ENCODE measurements at regions not wholly inside any gene's neighbourhood (a gene's known extent, or its start where the extent isn't known, plus 50 kb on each side); places are given as distances from the start of the nearest gene placed in this dataset.

DNA sequence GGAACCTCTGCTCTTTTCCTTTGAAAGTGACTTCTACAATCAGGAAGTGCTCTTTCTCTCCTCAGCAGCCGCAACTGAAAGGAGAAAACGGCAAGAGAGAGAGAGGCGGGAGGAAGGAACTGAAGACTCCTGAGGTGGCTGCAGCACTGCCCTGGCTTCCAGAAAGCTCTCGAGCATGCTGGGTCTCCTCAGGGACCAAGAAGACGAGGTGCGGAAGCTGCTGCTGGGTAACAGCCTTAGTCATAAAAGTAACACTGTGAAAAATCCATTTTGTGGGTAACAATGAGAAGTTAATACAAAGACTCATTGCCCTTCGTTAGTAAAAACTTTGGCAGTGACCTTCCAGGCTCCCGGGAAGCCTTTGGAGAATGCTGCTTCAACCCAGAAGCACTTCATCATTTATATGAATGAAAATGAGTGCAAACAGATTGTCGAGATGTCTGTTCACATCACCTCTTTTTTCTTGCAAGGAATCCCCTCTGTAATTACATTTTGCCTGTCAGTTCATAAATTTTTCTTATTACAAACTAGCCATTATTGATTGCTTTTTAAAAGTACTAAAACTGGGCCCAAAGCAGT is 473.4 kb downstream of the SOX6 start:
- DNase-seq (ENCODE audit: low read depth), result no peak

DNA sequence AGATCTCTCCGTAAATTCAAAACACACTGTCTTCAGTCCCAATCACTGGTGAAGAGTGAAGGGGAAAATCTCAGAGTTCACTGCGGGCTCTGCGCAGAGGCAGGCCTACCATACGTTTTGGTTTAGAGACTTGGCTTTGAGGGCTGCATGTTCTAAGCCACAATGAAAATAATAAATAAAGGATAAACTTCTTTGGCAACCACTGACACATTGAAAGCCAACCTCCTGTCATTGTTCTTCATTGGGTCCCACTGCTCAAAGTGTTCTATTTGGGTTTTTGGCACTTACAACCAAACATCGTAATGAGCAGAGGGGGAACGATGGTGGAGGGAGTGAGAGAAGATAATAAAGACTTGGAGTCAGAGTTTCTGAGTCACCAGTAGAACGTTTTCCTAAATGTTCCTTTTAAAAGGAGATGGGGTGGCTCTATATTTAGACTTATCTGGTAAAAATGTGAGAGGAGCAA is 472.9 kb downstream of the SOX6 start:
- DNase-seq (ENCODE audit: low read depth), result no peak

DNA sequence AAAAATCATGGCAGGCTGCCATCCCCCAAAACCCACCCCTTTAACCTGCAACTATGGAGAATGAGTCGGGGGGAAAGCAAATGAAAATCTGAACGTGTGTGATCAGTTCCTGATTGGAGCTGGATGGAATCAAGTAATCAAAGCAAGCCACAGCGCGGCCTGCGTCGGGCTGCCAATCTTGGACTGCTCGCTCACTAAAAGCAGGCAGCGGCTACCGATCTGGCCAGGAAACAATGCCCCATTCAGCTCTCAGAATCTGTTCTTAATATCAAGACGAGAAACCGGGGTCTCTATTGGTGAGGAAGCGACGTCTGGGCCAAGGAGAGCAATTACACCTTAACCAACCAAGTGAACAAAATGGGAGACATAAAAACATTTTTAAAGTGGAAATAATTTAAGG is 472.2 kb downstream of the SOX6 start:
- DNase-seq (ENCODE audit: low read depth), result no peak

DNA sequence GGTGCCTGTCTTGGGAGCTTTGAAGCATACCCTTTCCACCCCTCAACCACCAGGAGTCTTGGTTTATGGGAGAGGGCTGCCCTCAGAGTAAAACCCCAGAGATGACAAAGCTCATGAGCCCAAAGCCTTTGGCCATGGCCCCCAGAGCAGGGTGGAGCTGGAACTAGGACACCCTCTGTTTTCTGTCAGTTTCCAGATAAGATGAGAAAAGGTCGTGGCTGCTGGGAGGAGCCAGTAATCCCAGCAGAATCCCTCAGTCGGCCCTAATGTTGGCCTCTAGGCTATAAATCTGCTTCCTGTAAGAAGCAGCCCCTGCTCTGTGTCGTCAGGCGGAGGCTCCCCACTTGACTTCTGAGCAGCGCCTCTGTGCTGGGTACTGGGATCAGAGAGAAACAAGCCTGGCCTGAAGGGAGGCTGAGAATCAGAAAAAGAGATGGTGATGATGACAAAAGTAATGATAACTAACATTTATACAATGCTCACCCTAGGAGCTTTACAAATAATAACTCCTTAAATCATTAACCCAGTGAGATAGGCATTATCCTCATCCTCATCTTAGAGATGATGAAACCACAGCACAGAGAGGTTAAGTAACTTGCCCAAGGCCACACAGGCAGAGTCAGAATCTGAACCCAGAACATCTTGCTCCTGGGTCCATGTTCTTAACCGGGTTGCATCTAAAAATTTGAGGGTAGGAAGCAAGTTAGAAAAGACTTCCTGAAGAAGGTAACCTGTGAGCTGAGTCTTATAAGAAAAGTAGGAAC is 471.4 kb downstream of the SOX6 start:
- no peak for DNase-seq (ENCODE audit: low read depth)

DNA sequence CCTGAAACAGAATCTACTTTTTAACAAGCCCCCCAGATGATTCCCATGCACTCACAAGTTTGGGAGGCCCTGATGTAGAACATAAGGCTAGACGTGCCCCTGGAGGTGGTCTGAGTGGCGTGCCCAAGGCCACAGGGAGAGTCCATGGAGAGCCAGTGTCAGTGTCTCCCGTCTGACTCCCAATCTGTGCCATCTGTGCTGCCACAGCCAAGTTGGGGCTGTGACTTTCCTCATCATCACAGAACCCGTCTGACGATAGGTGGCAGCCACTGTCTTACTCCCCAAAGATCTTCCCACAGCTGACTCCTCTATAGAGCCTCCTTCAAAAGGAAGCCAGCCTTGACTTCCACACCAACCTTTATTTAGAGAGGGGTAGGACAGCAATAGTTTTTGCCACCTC is 470.5 kb downstream of the SOX6 start:
- no peak for DNase-seq (ENCODE audit: low read depth)

DNA sequence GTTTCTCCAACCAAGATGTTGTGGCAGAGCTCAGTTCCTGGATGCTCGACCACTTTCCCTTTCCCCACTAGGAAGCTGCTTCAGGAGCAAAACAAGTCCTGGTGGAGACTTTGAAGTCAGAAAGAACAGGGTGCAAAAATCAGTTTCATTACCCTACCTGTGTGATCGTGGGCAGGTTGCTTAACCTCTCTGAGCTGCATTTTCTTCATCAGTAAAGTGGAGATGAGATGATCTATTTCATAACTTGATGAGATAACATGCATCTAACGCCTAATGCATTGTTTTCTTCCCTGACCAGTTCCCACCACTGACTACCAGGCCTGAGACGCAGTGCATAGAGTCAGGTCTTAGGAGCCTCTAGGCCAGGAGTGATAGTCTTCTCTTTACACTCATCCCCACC is 470.0 kb downstream of the SOX6 start:
- no peak for DNase-seq (ENCODE audit: low read depth)

DNA sequence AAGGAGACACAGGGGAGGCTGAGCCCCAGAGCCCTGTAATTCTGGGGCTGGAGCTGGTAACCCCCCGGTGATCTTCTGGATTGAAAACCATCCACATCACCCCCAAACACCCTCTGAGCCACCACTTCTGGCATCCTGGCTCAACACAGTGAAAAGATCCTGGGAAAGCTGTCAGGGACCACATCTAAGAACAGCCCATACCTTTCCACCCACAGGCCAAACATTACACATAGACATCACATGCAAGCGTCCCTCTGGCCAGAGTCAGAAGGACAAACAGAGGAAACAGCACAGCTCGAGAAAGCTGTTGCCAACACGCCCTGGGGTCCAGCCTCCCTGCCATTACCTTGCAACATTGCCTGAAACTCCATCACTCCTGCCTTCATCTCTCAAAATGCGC is 469.5 kb downstream of the SOX6 start:
- no peak for DNase-seq (ENCODE audit: low read depth)

DNA sequence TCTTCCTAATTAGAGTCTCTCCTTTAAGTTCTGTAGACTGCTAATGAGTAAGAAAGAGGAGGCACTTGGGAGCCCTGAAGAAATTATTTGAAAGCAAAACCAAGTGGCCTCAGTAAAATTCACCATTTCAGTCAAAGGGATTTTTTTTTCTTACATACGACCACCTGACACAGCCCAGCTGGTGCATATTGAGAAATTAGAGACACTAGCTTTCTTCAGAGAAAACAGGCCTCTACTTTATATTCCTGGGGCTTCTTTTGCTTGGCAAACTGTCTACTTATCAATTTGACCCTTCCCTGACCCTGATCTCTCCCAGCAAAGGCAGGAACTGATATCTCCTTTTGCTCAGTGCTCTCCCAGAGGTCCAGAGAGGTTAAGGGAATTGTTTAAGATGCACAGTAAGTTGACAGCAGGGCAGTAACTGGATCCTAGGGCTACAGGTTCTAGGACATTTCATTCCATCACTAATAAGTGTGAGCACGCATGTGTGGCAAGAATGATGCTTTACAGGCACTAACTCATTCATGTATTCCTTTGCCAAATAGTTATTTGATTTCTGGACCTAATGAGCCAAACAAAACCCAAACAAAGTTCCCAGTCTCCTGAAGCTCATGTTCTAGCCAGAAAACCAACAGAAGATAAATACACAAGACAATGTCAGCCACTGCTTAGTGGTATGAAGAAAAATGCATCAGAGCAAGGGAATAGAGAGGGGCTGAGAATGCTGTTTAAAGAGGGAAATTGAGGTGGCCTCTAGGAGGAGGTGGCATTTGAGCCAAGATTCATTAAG is 467.6 kb downstream of the SOX6 start:
- no peak for DNase-seq (ENCODE audit: low read depth)

DNA sequence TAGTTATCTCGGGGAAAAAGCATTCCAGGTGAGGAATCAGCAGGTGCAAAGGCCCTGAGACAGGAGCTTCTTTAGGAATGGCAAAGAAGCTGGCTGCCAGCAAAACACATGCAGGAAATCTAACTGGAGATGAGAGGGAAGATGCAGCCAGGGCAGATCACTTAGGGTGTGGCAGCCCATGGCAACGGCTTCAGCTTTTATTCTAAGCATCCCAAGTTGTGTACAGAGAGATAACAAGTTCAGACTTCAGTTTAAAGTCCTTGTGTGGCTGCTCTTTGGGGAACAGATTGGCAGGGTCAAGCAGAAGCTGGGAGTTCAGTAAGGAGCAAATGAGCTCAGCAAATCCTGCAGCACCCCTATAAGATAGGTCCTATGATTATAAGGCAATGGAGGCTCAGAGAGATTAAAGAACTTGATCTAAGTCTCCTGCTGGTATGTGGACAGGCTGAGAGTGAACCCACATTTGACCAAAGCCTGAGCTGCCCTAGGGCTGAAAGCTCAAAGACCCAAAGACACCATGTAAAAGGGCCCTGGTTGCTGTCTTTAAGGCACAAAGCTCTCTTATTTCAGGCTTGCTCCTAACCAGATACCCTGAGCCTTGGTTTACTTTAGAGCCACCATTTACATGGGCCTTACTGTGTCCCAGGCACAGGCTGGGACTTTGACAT is 466.8 kb downstream of the SOX6 start:
- DNase-seq (ENCODE audit: low read depth), result no peak

DNA sequence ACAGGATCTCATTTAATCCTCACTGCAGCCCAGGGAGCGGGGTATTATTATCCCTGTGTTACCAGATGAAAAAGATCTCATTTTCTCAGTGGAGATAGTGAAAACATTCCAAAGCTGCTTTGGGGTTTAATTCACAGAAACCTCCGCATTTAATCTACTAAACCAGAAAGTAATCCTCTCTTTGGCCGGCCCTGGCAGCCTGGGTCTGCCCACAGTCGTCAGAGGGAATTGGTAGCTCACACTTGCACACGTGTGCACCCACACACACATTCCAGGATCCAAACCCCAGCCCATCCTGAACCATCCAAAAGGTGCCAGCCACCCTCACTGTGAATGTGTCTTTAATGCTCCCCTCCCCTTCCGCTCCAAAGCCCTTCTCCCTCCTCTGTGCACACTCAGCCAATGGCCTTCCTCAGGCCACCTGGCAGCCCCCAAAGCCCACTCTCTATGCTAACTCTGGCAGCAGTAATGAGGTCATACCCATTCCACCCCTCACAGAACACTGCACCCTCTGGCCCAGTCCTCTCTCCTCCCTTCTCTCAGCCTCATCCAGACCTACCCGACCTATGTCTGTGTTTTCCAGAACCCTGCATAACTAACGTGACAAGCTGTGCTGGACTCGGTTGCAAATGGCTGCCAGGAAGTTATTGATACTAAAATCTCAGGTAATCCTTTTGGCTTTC is 466.2 kb downstream of the SOX6 start:
- peak; percentile 37 for DNase-seq (ENCODE audit: low read depth)

DNA sequence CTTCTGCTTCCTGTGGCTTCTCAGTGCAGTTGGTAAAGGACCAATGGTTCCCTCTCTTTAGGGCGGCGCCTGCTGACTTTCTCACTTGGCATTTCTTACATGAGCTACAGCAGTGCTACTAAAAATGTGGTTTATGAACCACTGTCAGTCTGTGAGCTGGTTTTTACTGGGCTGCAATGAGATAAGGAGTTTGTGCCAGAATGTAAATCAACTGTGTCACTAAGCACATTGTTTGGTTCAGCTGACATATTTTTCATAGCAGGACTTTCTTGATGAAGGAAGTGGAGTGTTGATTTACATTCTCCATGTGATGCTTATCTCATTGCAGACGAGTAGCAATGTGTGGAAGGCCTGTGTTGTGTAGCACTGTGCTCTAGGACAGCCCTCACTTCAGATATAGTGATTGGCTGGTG is 463.3 kb downstream of the SOX6 start:
- peak; percentile 64 for DNase-seq (ENCODE audit: low read depth)

DNA sequence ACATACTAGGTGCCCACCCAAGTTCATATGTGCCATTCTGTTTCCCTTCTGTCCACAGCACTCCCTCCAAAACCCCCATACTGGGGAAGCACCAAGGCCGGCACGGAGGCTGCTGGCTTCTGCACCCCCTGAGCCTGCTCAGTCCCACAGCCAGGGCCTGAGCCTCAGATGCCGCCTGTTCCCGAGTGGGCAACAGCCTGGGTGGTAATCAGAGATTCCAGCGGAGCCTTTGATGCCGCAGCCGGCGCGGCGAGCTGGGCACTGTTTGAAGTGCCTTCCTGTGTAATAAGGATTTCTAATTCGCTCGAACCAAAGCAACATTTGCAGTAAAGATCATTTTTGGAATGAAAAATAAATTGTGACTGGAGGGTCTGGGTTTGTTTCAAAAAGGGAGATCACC is 460.3 kb downstream of the SOX6 start:
- no peak for DNase-seq (ENCODE audit: low read depth)

DNA sequence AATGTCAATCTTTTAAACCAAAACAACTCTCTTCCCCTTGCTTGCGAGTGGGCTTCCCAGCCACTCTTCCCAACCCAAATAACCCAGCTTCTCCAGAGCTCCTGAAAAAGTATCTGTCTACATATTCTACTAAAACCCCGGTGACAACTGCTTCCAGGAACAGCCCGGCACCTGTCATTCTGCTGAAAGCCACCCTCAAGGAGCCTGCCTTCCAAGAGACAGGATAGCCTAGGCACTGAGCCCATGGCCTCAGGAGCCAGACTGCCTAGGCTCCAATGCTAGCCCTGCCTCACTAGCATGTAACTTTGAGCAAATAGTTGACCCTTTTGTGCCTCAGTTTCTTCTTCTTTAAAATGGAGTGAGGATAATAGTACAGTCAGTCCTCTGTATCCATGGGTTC is 459.8 kb downstream of the SOX6 start:
- no peak for DNase-seq (ENCODE audit: low read depth)

DNA sequence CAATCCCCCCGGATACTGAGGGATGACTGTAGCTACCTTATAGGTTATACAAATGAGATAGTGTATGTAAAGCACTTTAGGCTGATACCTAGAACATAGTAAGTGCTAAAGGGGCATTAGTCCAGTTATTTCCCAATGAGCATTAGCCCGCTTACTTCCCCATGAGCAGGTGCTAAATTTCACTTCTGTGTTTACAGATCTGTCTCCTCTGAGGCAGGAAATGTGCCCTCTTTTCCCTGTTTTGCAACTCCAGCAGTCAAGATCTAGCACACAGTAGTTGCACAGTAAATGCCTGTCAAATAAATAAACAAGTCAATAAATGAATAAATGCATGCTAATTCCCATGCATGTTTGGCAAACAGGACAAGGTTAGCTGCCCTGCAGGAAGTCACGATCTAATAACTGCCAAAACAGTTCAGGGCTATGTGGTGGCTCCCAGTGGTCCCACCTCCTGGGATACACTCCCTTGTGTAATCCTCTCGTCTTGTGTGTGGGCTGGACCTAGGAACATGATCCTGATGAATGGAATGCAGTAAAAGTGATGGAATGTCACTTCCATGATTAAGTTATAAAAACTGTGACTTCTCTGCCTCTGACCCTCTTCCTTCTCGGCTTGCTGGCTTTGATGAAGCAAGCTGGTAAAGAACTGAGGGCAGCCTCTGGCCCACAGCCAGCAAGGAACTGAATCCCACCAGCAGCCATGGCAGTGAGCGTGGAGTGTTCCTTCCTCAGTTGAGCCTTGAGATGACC is 459.0 kb downstream of the SOX6 start:
- peak; percentile 50 for DNase-seq (ENCODE audit: low read depth)

DNA sequence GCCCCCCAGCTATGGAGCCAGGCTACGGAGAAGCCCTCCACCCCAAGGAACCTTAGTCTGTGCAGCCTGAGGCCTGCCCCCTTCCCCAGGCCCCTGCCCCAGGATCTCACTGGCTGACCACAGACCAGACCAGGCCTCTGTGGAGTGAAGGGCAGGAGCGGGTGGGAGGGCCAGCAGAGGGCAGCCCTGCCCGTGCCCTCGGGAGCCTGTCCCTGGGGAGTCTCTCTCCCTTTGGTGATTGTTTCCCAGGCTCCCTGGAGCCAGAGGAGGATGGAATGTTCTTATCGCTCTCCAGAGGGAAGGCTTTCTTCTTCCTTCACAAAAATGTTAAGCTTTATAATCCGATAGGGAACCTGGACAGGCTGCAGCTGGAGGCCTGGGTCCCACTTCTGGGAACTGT is 455.3 kb downstream of the SOX6 start:
- no peak for DNase-seq (ENCODE audit: low read depth)

DNA sequence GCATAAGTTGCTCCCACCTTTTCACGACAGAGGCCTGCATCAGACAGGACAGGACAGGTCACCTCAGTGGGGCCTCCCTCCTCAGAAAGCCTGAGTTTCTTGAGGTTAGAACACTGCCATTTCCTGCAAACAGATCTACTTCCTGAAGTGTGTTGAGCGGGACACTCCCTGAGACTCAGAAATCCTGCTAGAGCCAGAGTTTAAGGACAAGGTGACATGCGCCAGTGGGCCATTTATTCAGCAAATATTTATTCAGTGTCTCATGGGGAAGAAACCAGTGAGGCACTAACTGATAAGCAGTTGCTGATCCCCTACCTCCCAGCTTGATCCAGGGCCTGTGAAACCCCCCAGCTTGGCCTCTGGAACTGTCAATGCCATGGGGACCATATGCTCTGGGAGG is 454.6 kb downstream of the SOX6 start:
- DNase-seq (ENCODE audit: low read depth), result no peak

DNA sequence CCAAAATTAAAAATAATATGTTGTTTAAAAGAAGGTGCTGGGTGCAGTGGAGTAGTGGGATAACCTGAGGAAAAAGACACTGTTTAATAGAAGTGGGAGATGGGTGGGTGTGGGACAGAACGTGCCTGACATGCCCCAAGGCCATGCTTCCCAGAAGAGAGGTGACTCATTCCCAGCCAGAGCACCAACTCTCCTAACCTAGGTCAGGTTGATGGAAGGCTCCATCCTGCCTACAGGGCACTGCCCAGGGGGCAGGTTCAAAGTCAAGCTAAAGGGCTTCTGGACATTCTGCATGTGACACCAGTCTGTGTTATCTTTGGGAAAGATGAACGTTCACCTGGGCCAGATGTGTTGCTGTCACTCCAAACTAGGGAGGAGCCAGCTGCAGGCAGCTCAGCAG is 453.1 kb downstream of the SOX6 start:
- DNase-seq (ENCODE audit: low read depth), result no peak

DNA sequence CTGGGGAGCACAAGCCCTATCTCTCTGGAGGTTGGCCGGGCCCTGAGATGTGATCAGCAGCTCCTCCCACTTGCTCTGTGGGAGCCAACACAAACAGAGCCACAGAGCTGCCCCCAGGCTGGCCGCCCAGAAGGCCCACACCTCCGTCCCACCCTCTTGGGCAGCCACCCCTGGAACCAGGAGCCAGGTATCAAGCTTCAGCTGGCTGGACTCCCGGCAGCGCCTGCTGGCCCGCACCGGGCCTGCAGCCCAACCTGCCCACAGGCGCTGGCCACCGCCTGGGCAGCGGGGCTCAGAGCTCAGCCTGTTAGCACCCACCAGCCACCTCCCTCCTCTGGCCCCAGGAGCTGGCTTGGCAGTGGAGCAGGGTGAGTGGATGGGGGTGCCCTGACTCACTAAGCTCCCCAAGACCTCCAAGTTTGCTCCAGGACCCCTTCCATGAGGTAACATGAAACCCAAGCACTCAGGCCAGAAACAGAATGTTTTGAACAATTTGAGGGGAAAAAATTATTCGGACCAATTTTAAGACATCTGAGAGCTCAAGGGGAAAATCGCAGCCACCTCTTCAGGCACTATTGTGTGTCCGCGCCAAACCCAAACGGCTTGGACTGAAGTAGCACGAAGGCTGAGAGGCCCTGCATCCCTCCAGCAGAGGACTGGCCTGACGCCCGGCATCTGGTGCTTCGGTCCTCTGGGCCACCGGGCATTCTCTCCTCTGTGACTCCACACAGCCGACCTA is 450.8 kb downstream of the SOX6 start:
- no peak for DNase-seq (ENCODE audit: low read depth)

DNA sequence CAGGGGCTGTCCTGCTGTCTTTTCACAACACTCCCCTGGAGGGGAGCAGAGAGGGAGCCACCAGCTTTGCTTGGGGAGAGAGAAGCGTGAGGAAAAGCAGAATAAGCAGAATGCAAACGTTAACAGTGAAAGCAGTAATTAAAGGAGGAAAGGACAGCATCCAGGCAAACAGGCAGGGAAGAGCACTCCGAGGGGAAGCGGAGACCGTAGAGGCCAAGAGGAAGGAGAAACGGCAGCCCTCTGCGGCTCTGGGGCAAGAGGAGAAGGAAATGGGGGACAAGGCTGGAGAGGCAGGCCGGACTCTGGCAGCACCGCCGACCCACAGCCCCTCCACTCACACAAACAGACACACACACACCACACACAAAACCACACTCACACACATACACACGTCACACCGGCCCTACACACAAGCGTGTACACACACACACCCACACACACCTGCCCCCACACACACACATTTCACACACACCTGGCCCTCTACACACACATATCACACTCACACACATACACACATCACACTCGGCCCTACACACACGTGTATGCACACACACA is 449.8 kb downstream of the SOX6 start:
- no peak for DNase-seq (ENCODE audit: low read depth)

DNA sequence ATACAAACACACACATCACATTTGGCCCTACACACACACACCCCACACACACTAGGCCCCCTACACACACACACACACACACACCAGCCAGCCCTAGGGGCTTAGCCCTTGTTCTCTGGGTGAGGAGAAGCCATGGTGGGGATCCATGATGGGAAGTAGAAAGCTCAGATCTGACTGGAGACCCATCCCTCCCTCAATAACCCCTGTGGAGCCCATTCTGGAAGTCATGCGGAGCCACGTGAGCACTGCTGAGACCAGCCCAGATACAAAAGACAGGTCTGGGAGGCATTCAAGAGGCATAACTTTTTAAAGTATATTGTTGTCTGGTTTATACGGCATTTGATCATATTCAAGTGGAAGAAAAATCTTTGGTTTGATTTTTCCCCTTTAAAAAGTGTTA is 448.5 kb downstream of the SOX6 start:
- no peak for DNase-seq (ENCODE audit: low read depth)
